NCI-H226 (cell line): ENCODE measurements at regions not wholly inside any gene's neighbourhood (a gene's known extent, or its start where the extent isn't known, plus 50 kb on each side); places are given as distances from the start of the nearest gene placed in this dataset.

Source experiments
- DNase-seq: peaks from one replicate; pipeline ENCODE4 v3.0.0-alpha.2; 2015

DNA sequence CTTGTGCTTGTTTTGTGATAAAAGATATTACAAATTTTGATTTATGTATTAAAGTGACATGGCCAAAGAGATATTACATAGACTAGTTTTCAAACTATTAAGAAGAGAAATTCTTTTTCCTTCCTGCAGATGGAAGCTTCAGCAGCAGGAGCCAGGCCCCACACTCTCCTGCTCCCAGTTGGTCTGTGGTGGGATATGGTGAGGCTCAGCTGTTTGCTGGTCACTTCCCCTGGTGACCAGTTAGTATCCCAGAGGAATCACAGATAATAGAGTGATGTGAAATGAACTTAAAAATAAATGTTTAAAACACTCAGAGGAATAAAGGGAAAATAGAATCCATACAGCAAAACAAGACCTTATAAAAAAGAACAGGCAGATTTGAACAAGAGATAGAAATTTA is 154.7 kb downstream of the KTN1 start:
- no peak for DNase-seq

DNA sequence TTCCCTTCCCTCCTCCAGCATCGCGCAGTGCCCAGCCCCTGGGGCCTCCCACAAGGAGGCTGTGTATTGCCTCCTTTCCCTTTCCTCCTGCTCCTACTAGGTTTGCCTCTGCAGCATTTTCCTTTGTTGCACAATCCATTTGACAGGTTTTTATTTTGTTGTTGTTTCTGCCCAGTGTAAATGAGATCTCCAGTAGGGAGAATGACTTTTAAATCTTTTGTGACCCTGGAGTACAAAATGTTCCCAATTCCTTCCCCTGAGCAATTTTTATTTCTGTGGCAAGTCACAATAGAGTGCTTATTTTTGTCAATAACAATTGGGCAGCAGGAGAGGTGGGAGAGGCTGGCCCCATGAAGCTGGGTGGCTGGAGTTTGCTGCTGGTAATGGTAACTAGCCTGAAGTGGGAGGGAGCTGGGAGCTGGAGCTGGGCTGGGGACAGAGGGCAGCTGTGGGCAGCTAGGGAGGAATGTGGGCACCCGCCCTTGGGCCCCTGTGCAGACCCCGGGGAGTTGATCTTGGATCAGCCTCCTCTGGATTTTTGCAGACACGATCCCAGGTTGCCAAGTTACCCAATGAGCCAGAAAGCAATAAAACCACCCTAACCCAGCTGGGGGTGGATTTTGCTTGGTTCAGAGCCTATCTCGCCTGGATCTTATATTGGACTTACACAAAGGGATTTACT is 160.1 kb downstream of the KTN1 start:
- DNase-seq = no peak

DNA sequence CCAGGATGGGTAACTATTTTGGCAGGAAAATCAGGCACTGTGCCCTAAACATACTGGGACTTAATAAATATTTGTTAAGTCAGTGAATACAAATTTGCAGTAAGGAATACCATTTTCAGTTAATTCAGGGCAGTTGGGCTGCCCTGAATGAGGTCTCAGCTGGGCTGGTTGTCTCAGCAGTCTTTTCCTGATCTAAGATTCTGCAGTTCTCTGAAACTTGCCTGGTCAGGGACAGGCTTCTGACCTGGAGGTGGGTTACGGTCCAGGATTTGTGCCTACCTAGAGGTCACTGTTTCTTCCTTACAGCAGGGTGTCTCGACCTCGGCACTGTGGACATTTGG is 160.6 kb downstream of the KTN1 start:
- DNase-seq = no peak

DNA sequence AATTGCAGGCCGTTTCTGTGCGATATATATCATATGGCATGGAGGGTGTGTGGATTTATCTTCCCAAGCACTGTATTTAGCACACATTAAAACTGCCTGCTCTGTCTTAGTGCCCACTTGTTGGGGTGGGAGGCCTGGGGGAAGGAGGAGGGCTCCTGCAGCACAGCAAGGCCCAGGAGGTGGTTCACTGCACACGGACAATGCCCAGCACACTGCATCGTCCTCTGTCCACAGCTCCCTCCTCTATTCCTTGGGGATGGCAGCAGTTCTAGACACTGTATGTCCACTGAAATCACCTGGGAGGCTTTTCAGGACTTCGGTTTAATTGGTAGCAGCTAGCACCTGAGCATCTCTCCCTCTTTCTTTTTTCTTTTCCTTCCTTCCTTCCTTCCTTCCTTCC is 161.2 kb downstream of the KTN1 start:
- no peak for DNase-seq

DNA sequence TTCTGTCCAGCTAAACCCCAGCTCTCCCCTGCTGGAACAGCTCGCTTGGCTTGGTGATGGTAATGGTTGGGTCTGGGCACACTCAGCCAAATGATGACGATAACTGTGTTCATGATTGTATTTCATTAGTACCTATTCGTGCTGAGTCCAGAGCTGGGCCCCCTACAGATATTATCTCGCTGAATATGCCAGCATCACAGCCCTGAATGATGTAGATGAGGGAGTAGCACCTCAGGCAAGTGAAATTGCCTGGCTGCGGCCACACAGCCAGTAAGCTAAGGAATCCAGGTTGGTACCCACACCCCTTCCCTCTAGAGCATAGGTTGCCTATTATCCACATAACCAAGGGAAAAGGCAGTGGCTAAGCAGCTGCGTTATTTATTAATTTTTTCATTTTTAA is 163.5 kb downstream of the KTN1 start:
- DNase-seq = no peak

DNA sequence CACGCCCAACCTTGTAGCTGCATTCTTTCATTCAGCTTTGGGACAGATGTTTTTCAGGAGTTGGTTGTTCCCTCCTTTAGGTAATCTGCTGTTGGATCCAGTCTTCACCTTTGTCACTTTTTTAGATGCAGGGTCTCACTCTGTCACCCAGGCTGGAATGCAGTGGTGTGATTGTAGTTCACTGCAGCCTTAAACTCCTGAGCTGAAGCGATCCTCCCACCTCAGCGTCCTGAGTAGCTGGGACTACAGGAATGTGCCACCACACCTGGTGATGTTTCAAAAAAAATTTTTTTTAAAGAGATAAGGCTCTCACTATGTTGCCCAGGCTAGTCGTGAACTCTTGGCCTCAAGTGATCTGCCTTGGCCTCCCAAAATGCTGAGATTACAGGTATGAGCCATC is 164.3 kb downstream of the KTN1 start:
- no peak for DNase-seq

DNA sequence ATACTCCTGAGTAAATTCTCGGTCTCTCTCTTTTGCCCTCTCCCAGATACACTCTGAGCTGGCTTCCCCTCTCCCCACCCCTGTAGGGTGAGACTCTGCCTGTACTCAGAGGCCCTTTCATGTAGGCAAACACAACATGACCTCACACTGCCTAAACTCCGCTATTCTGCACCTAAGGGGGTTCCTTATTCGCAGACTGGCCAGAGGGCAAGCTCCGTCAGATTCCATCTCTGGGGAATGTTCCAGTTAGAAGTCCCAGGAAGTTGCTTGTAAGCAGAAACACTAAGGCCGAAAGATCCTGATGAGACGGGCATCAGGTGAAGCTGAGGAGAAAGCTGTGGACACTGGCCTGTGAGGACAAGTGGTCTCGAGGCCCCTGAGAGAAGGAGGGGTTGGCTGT is 165.9 kb downstream of the KTN1 start:
- DNase-seq = no peak

DNA sequence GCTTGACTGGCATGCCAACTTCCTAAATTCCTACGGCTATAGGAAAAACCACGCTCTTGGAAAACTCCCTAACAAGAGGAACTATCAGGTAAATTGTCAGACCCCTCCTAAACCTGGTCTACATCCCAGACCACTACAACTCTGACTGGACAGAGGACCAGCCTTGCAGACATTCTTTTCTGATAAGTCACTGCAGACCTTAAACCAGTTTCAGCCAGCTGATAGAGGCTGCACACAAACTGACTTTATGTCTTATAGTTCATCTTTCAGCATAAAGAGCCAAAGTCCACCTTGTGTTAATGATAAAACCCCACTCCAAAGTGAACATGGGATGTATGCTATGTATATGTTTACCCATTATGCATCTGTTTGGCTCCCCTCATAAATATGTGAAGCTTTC is 166.6 kb downstream of the KTN1 start:
- DNase-seq = no peak

DNA sequence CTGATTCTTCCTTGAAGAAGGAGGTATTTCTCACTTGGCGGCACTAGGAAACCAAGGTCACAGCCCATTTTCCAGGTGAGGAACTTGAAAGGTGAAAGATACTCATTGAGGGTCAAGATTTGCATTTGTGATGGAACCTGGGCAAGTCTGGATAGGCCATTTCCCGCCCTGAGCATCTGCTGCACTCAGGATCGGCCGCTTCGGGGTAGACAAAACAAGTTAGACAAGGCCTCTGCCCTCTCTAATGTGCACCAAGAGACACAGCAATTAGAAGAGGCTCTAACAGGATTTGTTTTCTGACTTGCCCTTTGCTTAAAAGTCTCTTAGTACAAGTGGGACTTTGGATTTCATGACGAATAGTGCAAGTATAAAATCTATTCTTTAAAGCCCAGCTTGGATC is 167.2 kb downstream of the KTN1 start:
- DNase-seq = no peak

DNA sequence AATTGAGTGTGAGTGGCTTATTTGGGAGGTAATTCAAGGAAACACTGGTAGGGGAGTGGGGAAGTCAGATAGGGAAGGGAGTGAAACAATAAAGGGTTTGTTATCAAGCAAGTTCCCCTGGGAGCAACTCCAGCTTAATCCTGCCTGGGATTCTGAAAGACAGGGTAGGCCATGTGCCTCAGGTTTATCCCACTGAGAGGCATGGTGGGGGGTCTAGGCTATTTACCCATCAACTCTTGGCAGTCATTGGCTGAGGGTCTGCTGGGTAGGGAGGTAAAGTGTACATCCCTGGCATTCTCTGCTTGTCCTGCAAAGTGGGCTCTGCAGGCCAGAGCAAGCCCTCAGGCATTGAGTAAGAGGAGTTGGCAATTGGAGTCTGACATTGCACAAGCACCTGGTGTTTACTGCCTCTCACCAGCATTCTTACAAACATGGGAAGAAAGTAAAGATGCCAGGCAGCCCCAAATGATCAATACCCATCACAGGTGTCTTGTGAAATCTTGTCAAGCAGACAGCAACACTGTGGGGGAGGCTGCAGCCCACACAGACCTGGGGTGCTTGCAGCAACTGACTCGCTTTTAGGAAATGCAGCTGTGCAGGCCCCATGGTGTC is 169.3 kb downstream of the KTN1 start:
- peak; percentile 25 for DNase-seq

DNA sequence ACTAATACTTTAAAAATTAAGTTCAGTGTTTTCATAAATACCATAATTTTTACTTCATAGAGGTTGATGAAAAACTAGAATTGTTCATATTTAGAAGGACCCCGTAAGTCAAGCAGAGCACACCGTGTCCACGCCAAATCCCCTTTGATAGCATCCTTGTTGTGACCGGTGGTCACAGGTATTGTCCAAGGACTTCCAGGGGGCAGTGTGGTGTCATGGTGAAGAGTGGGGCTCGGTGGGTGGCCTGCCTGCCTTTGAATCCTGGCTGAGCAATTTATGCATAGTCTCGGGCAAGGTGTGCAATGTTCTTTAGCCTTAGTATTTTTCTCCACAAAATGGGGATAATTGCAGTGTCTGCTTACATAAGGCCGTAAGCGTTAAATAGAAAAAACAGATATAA is 169.9 kb downstream of the KTN1 start:
- no peak for DNase-seq

DNA sequence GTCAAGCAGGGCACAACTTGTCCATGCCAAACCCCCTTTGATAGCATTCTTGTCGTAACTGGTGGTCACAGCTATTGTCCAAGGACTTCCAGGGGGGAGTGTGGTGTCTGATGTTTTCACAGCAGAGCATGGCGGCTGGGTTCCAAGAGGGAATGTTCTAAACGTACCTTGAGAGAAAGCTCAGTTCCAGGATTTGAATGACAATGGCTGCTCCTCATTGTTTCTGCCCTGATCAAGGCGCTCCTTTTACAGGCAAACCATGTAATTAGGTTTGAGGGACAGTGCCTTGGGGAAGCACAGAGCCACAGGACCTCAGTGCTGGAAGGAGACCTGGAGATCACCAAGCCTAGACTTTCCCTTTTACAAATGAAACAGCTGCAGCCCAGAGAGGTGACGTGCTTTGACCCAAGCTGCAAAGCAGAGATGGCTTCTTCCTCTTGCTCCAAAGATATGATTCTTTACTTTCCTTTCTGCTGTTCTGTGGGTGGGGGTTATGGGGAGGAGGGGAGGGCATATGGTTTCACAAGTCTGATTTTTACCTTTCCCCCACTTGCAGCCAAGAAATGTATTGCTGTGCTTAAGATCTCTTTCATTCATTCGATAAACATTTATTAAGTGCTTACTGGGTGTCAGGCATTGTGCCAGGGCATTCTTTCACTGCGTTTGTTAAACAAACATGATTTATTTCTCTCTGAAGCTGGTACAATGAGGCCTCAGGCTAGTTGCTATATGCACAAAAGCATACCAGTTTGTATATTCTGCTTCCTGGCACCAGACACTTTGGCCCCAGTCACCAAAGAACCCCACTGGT is 172.8 kb downstream of the KTN1 start:
- peak; percentile 63 for DNase-seq

DNA sequence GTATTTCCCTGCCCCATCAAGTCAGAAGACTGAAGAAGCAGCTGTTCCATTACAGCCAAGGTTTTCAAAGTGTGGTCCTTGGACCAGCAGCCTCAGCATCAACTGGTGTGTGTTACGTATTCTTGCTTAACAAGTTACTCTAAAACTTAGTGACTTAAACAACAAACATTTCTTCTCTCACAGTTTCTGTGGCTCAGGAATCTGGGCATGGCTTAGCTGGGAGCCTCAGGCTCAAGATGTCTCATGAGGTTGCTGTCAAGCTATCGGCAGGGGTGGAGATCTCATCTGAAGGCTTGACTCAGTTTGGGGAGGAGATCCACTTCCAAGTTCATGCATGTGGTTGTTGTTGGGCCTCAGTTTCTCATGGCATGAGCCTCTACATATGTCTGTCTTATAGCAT is 174.5 kb downstream of the KTN1 start:
- peak; percentile 34 for DNase-seq

DNA sequence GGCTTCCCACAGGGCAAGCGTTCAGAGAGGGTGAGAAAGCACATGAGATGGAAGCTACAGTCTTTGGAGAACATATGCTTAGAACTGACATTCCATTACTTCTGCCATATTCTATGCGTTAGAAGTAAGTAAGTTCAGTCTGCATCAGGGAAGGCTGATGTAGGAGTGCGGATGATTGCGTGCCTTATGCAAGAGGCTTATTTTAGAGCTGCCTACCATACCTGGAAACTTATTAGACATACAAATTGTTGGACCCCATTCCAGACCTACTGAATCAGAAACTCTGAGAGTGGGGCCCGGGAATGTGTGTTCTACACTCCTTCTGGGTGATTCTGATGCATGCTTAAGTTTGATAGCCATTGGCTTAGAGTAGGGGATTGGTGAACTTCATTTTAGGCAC is 174.9 kb downstream of the KTN1 start:
- DNase-seq = no peak

DNA sequence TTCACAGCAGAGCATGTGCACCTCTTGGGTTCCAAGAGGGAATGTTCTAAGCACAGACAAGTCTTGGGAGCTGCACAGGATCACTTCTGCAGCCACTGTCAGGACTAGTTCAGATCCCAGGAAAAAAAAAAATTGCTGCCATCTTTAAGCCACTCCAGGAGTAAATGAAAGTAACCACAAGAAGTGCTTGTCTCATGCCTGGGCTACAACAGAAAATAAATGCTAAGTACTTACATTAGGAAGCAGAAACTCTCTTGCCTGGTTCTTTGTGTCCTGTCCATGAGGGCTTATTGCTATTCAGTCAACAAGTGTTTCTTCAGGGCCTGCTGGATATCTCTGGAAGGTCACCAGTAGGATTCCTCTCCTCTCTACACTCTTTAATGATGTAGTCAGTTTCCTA is 176.1 kb downstream of the KTN1 start:
- no peak for DNase-seq

DNA sequence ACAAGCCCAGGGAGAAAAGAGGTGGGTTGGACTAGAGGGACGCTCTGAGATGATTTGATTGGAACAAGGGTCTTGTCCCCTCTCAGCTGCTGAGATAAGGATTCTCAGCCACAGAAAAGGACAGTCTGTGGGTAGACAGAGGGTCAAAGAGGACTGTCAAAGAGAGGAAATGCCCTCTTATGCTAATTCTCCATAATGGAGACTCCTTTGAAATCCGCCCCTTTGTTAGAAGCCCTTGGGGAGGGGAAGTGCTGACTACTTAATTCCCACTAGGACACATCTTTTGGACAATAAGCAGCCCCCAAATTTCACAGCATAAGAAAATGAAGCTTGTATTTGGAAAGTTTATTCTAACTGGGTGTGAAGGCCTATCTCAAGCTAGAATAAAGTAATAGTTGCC is 176.6 kb downstream of the KTN1 start:
- no peak for DNase-seq

DNA sequence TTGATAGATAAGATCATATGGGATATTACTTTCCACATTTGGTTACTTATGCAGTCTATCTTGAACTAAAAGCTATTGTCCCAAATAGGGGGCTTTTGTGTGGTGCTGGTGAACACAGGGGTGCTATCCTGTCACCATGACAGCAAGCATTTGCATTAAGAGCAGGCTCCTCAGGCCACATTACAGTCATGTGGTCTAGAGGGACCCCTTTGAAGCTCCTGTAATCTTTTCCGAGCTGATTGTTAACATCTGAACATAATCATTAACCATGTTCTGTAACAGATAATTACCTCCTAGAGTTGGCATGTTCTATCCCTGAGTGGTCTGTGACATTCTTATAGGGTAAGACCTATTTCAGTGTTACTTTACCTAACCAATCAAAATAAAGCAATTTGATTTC is 178.8 kb downstream of the KTN1 start:
- no peak for DNase-seq

DNA sequence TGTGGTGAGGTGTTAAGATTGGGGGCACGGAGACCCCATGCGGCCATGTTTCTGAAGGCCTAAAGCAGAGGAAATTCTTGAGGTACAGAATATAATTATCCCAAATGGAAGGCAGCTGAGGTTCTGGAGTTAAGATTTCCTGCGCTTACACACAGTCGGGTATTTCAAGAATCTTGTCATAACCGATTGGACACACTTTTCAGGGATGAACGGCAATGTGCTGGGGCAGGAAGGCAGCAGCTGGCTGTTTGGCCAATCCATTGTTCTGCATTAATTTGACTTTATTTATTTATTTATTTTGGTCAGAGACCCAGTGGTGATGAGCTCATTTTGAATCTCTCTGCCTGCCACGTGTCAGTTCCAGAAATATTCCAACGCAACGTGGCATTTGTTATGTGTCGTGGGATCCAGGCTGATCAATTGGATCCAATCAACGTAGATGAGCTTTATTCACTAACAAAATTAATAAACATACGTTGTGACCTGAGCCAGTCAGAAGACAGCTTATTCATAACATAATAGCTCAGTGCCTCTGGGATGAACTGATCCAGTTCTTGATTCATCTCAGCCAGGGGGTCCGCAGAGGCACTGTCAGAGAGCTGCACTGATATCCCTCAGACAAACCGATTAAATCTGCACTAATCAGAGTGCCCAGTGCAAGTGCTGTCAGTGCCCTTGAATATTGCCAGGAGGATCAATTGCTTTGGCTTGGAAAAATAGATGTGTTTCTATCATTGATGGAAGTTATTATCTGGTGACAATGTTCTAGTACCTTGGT is 181.0 kb downstream of the KTN1 start:
- DNase-seq = no peak

DNA sequence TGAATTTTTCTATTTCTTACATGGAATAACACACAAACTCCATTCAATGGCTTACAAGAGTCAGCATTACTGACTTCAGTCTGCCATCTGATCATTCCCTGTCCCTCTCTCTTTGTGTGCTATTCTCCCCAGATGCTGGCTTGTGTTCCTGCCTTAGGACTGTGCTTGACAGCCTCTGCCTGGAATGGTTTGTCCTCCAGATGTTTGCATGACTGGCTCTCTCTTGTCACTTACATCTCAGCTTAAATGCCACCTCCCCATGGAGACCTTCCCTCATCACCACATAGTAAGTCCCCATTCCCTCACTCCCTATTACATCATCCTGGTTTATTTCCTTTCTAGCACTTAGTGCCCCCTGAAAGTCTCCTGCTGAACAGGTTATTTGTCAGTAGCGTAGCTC is 181.6 kb downstream of the KTN1 start:
- no peak for DNase-seq

DNA sequence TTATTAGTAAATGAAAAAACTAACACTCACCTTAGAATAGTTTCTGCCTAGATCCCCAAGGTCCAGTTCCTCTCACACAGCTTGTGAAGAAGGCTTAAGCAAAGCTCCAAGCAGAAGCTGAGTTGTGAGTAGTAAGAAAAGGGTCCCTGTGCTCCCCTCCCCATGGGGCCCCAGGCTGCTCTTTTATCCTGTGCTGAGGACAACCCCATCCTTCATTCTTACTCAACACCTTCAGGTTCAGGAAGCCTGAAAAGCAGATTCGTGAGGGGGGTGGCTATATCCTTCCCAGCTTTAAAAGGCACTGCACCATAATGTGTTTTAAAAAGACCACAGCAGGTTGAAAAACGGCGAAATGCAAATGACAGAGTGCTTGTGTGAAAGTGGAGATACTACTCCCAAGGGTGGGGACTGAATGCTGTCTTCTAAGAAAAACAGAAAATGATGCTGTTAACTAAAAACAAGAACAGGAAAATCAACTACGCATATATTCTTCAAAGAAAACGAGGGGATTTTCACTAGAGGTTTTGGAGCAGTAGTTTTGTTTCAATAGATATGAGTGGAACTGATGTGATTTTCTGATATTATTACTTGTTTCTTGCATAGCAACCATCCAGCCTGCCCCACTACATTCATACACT is 182.7 kb downstream of the KTN1 start:
- no peak for DNase-seq

DNA sequence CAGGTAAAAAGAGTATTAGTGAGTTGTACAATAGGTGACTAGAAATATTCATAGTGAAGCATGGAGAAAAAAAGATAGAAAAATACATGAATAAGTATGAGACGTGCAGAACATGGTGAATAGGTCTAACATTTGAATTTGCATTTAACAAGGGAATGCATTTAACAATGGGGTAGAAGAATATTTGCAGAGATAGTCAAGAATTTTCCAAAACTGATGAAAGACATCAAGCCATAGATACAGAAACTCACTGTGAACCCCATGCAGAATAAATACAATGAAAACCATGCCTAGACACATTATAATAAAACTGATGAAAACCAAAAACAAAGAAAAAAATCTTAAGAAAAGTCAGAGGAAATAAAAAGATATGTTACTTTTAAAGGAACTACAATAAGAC is 184.8 kb downstream of the KTN1 start:
- no peak for DNase-seq

DNA sequence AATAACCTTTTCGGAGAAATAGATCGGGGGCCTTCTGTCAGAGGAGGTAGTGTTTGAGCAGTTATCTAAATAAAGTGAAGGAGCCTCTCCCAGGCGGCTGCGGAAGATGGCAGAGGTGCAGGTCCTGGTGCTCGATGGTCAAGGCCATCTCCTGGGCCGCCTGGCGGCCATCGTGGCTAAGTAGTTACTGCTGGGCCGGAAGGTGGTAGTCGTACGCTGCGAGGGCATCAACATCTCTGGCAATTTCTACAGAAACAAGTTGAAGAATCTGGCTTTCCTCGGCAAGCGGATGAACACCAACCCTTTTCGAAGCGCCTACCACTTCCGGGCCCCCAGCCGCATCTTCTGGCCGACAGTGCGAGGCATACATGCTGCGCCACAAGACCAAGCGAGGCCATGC is 186.1 kb downstream of the KTN1 start:
- no peak for DNase-seq

DNA sequence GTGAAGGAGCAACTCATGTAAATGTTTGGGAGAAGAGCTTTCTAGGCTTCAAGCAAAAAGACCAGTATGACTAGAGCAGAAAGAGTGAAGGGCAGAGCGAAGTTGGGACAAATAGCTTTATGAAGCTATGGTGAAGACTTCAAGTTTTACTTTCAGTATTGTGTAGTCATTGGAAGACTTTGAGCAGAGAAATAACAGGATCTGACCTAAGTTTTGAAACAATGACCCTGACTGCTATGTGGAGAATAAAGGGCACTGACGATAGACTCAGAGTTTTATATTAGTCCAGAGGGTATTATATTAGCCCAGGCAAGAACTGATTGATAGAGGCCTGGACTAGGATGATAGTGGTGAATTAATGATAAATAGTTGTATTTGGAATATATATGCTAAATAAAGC is 187.3 kb downstream of the KTN1 start:
- no peak for DNase-seq
